GM21447 (cell line): ENCODE measurements at regions not wholly inside any gene's neighbourhood (a gene's known extent, or its start where the extent isn't known, plus 50 kb on each side); places are given as distances from the start of the nearest gene placed in this dataset.

ENCODE experiments used
- ATAC-seq: cut with Tn5 transposase; IDR thresholded peaks from one replicate; pipeline ENCODE4 v1.9.1; 2021; ENCODE audit not compliant: unreplicated experiment

GRCh38 chr1:185373813-185374529 is 56.9 kb upstream of the IVNS1ABP start:
- ATAC-seq: no peak

GRCh38 chr1:185369786-185370185 is 52.7 kb upstream of the IVNS1ABP start:
- ATAC-seq: no peak

DNA sequence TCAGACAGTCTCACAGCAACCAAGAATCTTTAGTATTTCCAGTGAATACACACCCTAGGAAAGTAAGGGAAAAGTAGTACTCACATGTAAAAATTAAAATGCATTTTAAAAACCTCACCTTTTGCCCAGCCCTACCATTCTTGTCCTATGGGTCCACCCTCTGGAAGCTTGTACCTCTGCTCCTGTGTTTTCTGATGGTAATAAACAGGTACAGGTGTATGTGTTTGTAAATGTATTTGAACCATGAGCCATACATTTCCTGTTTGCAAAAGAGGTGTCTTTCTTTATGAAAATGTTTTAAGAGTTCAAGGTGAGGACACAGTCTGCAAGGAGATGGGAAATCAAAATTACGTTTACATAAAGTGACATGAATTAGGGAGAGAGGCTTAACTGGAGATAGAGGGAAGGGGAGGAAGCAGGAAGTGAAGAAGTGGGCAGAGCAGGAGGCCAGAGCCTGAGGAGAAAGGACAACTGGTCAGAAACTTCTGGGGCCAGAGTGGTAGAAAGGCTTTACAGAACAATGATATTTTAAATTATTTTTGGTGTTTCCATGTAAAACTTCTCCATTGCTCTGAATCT is 52.0 kb upstream of the IVNS1ABP start:
- no peak for ATAC-seq

- no peak for ATAC-seq
Measured at GRCh38 chr1:185368313-185368855, 51.3 kb upstream of the IVNS1ABP start.

- ATAC-seq: no peak
Measured at GRCh38 chr1:185367218-185367617, 50.2 kb upstream of the IVNS1ABP start.
